MCF 10A (cell line): ENCODE measurements at regions not wholly inside any gene's neighbourhood (a gene's known extent, or its start where the extent isn't known, plus 50 kb on each side); places are given as distances from the start of the nearest gene placed in this dataset.

Source experiments
- BruUV-seq: library from RNA; stranded (reverse); fragments of 400-500 nt; replicated peaks from 2 replicates; lab custom pipeline; 2021; lab: Mats Ljungman, UMichigan
- CTCF ChIA-PET: fragments of 300-600 bp; sonication (Branson Sonifier 250); formaldehyde crosslinking; extraction: SDS; loops from one replicate; lab custom pipeline; 2021; ENCODE audit warnings: antibody characterized with exemption, inconsistent platforms; lab: Yijun Ruan, JAX
- POLR2A ChIA-PET: fragments of 300-600, 350-650 bp; sonication (Branson Sonifier 250); formaldehyde crosslinking; extraction: SDS; loops from one replicate; lab custom pipeline; 2020; ENCODE audit warnings: antibody characterized with exemption, inconsistent platforms; lab: Yijun Ruan, JAX
- DNase-seq: peaks from one replicate; pipeline ENCODE4 v3.0.0-alpha.2; 2018; ENCODE audit not compliant: unreplicated experiment
- H3K27ac Mint-ChIP-seq: one replicate; pipeline ENCODE4 v1.8.0; 2022; ENCODE audit warnings: mild to moderate bottlenecking, low read depth, mixed read lengths; ENCODE audit not compliant: unreplicated experiment
- H3K27me3 Mint-ChIP-seq: one replicate; pipeline ENCODE4 v1.8.0; 2022; ENCODE audit warnings: mixed read lengths; ENCODE audit not compliant: insufficient read depth, unreplicated experiment
- H3K36me3 Mint-ChIP-seq: one replicate; pipeline ENCODE4 v1.8.0; 2022; ENCODE audit warnings: mild to moderate bottlenecking, moderate library complexity, mixed read lengths; ENCODE audit not compliant: insufficient read depth, unreplicated experiment
- H3K4me1 Mint-ChIP-seq: one replicate; pipeline ENCODE4 v1.8.0; 2022; ENCODE audit warnings: mixed read lengths; ENCODE audit not compliant: insufficient read depth, unreplicated experiment
- H3K4me3 Mint-ChIP-seq: one replicate; pipeline ENCODE4 v1.8.0; 2022; ENCODE audit warnings: mild to moderate bottlenecking, moderate library complexity, mixed read lengths; ENCODE audit not compliant: unreplicated experiment
- H3K9me3 Mint-ChIP-seq: one replicate; pipeline ENCODE4 v1.8.0; 2022; ENCODE audit warnings: mixed read lengths; ENCODE audit not compliant: unreplicated experiment
- intact Hi-C: fragments of 100-400 bp; cut with micrococcal nuclease; formaldehyde crosslinking; loops from 2 replicates; pipeline ENCODE4 v1.14.1; 2022
- TF ChIP-seq, protein P1 (sequence below): fragments of 200-600 bp; IDR thresholded peaks from one replicate; pipeline ENCODE4 v1.8.0; 2022; ENCODE audit warnings: antibody characterized with exemption, mild to moderate bottlenecking; ENCODE audit not compliant: unreplicated experiment

DNA sequence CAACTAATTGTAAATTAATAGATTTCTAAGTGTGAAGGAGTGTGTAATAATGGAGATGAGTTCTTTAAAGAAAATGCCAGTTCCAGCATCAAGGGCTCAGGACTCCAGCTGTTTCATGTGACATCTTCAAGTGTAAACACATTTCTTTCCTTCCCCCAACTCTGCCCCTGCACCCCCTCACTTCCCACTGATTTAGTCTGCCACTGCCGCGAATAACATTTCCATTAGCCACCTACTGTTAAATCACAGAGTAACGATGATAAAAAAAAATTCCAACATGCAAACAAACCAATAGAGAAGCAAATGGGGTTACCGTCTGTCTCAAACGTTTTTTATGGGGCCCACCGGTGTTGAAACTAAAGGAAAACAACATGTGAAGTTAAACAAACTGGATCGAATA, 414.3 kb downstream of the SAMD5 start:
- CTCF ChIA-PET = interaction anchor here (1.0 to 1.1 kb wide), 2 partner anchors 9 to 415 kb away, joined by 3 read pairs; no protein-coding TSS in a partner anchor
- POLR2A ChIA-PET = interaction anchor here (0.9 kb wide), 1 partner anchor 15 kb away, joined by 4 read pairs; no protein-coding TSS in a partner anchor
- Mint-ChIP-seq H3K27ac (no peak overlapping the region), H3K27me3 (no peaks in the 10 kb centered on the region), H3K4me3 (no peak overlapping the region), H3K4me1 (no peaks in the 10 kb centered on the region), H3K36me3 (no peaks in the 10 kb centered on the region), H3K9me3 (no peaks in the 10 kb centered on the region)
- no TSS peak for BruUV-seq
- intact Hi-C loops = no loop called here
- TF ChIP-seq, protein P1, sequence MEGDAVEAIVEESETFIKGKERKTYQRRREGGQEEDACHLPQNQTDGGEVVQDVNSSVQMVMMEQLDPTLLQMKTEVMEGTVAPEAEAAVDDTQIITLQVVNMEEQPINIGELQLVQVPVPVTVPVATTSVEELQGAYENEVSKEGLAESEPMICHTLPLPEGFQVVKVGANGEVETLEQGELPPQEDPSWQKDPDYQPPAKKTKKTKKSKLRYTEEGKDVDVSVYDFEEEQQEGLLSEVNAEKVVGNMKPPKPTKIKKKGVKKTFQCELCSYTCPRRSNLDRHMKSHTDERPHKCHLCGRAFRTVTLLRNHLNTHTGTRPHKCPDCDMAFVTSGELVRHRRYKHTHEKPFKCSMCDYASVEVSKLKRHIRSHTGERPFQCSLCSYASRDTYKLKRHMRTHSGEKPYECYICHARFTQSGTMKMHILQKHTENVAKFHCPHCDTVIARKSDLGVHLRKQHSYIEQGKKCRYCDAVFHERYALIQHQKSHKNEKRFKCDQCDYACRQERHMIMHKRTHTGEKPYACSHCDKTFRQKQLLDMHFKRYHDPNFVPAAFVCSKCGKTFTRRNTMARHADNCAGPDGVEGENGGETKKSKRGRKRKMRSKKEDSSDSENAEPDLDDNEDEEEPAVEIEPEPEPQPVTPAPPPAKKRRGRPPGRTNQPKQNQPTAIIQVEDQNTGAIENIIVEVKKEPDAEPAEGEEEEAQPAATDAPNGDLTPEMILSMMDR = no peak
- no peak for DNase-seq

DNA sequence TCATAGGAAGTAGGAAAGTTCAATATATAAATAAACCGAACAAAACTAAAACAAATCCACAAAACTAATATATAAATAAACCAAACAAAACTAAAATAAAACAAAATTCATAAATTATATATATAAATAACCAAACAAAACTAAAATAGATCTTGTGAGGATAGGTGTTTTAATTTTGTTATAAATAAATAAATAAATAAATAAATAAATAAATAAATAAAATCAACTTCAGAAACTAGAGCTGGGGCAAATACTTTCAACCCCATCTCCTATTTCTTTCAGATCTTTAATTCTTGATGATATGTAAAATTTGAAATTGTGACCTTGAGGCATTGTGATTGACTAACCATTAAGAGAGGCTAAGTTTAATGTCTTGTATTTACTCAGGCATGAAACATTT, 416.1 kb downstream of the SAMD5 start:
- no peak for DNase-seq
- Mint-ChIP-seq H3K4me3 (no peak overlapping the region), H3K27ac (no peak overlapping the region), H3K9me3 (peaks cover 9% of the 10 kb centered on the region), H3K4me1 (no peaks in the 10 kb centered on the region), H3K27me3 (no peaks in the 10 kb centered on the region), H3K36me3 (no peaks in the 10 kb centered on the region)
- ChIA-PET CTCF (no interaction called here), POLR2A (no interaction called here)
- no TSS peak for BruUV-seq
- intact Hi-C loops = no loop called here
- TF ChIP-seq, protein P1 = no peak

DNA sequence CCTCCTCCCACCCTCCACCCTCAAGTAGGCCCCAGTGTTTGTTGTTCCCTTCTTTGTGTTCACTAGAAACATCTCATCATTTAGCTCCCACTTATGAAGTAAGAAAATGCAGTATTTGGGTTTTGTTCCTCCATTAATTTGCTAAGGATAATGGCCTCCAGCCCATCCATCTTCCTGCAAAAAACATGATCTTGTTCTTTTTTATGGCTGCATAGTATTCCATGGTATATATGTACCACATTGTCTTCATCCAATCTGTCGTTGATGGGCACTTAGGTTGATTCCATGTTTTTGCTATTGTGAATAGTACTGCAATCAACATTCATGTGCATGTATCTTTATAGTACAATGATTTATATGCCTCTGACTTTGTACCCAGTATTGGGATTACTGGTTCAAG, 416.8 kb upstream of the SASH1 start:
- no peak for DNase-seq
- CTCF ChIA-PET = interaction anchor here (0.6 to 1.0 kb wide), 2 partner anchors 74 to 219 kb away, joined by 3 to 4 read pairs; no protein-coding TSS in a partner anchor
- Mint-ChIP-seq H3K4me3 (no peak overlapping the region), H3K9me3 (peaks cover 17% of the 10 kb centered on the region), H3K4me1 (peaks cover 6% of the 10 kb centered on the region), H3K36me3 (no peaks in the 10 kb centered on the region), H3K27me3 (no peaks in the 10 kb centered on the region), H3K27ac (no peak overlapping the region)
- BruUV-seq = no TSS peak
- POLR2A ChIA-PET = no interaction called here
- intact Hi-C loops = no loop called here
- TF ChIP-seq, protein P1 = no peak

DNA sequence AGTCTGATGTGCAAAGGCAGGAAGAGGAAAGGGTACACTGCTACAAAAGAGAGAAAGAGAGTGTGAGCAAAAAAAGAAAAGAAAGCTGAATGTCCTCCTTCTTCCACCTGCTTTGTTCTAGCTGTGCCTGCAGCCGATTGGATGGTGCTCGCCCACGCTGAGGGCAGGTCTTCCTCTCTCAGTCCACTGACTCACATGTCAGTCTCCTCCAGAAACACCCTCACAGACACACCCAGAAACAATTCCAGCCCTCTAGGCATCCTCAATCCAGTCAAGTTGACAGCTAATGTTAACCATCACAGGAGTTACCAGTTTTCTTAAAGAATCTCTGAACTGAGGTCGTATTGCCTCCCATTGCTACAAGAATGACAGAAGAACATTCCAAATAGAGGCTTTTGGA, 411.9 kb upstream of the SASH1 start:
- TF ChIP-seq, protein P1 = no peak
- ChIA-PET POLR2A (interaction anchor here (0.9 kb wide), 1 partner anchor 24 kb away, joined by 3 read pairs; no protein-coding TSS in a partner anchor), CTCF (interaction anchor here (1.0 to 1.6 kb wide), 2 partner anchors 10 to 33 kb away, joined by 3 read pairs; no protein-coding TSS in a partner anchor)
- peak; percentile 80 for DNase-seq
- intact Hi-C loops = no loop called here
- peaks cover 17% of the 10 kb centered on the region for H3K9me3 Mint-ChIP-seq
- H3K27ac Mint-ChIP-seq = no peak overlapping the region
- no peak overlapping the region for H3K4me3 Mint-ChIP-seq
- H3K36me3 Mint-ChIP-seq = no peaks in the 10 kb centered on the region
- peaks cover 43% of the 10 kb centered on the region for H3K4me1 Mint-ChIP-seq
- no TSS peak for BruUV-seq
- no peaks in the 10 kb centered on the region for H3K27me3 Mint-ChIP-seq
